Suprapubic skin (tissue), 4 donors: ENCODE measurements at regions not wholly inside any gene's neighbourhood (a gene's known extent, or its start where the extent isn't known, plus 50 kb on each side); places are given as distances from the start of the nearest gene placed in this dataset.
"Not testable (repeated sequence)": the region's sequence is repeated elsewhere in the genome, so short reads cannot be mapped to it uniquely, and the experiment has no call there.

ENCODE experiments used
- DNase-seq, 2 donors: peaks; one replicate each; pipeline ENCODE4 v3.0.0-alpha.2; 2019; ENCODE audit warnings: low spot score in 2 of 2
- H3K27ac ChIP-seq: fragments of 200-600 bp; sonication (generic); one replicate; pipeline ENCODE4 v1.5.1; 2019
- H3K27me3 ChIP-seq: fragments of 200-600 bp; sonication (generic); one replicate; pipeline ENCODE4 v1.5.1; 2019
- H3K36me3 ChIP-seq: fragments of 200-600 bp; sonication (generic); one replicate; pipeline ENCODE4 v1.5.1; 2019
- H3K4me1 ChIP-seq: fragments of 200-600 bp; sonication (generic); one replicate; pipeline ENCODE4 v1.5.1; 2019
- H3K4me3 ChIP-seq: fragments of 200-600 bp; sonication (generic); one replicate; pipeline ENCODE4 v1.5.1; 2019; ENCODE audit warnings: mild to moderate bottlenecking
- H3K9me3 ChIP-seq: fragments of 200-600 bp; sonication (generic); one replicate; pipeline ENCODE4 v1.5.1; 2019
- EP300 ChIP-seq: sonication (generic); formaldehyde crosslinking; IDR thresholded peaks from one replicate; pipeline ENCODE4 v1.6.1; 2017; ENCODE audit warnings: antibody characterized with exemption
- POLR2A ChIP-seq, 2 donors: fragments of 450-650 bp; IDR thresholded peaks; one replicate each; pipeline ENCODE4 v1.6.1; 2017; ENCODE audit warnings: antibody characterized with exemption in 2 of 2, mild to moderate bottlenecking in 2 of 2, moderate library complexity in 2 of 2
- POLR2AphosphoS5 ChIP-seq, 3 donors: sonication (generic); formaldehyde crosslinking; IDR thresholded peaks; one replicate each; pipeline ENCODE4 v1.6.1; 2017; ENCODE audit warnings: antibody characterized with exemption in 3 of 3
- WGBS: methylation state at CpG from one replicate; pipeline ENCODE4 v1.1.5; 2018; 5-methylcytosine and 5-hydroxymethylcytosine counted together
- TF ChIP-seq, protein P1 (sequence below), 2 donors: fragments of 200-600 bp in 1 of 2; fragments of 450-650 bp in 1 of 2; sonication (generic) in 1 of 2; IDR thresholded peaks; one replicate each; pipeline ENCODE4 v1.5.1; 2016 to 2019; ENCODE audit warnings: antibody characterized with exemption in 2 of 2, mild to moderate bottlenecking in 1 of 2, moderate library complexity in 1 of 2

DNA sequence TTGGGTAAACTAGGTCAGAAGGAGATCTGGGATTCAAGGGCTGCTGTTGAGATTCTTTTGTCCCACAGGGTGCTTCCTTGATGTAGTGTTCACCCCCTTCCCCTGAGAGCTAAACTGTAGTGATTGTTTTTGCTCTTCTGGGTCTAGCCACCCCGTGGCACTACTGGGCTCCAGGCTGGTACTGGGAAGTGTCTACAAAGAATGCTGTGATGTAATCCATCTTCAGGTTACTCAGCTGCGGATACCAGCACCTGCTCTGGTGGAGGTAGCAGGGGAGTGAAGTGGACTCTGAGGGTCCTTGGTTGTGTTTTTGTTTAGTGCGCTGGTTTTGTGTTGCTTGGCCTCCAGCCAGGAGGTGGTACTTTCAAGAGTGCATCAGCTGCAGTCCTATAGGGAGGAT lies 365.5 kb downstream of the ZNF674 start:
- Histone ChIP-seq H3K4me3 (no peak overlapping the region), H3K4me1 (no peaks in the 10 kb centered on the region), H3K27me3 (no peaks in the 10 kb centered on the region), H3K9me3 (no peaks in the 10 kb centered on the region), H3K27ac (no peak overlapping the region), H3K36me3 (no peaks in the 10 kb centered on the region)
- no peak for DNase-seq
- no peak for TF ChIP-seq POLR2AphosphoS5 (IDR thresholded peaks at IDR 0.05)
- TF ChIP-seq, protein P1, sequence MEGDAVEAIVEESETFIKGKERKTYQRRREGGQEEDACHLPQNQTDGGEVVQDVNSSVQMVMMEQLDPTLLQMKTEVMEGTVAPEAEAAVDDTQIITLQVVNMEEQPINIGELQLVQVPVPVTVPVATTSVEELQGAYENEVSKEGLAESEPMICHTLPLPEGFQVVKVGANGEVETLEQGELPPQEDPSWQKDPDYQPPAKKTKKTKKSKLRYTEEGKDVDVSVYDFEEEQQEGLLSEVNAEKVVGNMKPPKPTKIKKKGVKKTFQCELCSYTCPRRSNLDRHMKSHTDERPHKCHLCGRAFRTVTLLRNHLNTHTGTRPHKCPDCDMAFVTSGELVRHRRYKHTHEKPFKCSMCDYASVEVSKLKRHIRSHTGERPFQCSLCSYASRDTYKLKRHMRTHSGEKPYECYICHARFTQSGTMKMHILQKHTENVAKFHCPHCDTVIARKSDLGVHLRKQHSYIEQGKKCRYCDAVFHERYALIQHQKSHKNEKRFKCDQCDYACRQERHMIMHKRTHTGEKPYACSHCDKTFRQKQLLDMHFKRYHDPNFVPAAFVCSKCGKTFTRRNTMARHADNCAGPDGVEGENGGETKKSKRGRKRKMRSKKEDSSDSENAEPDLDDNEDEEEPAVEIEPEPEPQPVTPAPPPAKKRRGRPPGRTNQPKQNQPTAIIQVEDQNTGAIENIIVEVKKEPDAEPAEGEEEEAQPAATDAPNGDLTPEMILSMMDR (IDR thresholded peaks at IDR 0.05), result no peak
- TF ChIP-seq POLR2A (IDR thresholded peaks at IDR 0.05), result no peak
- no peak for TF ChIP-seq EP300
- 64% methylated on average over 3 of the region's 3 CpGs for WGBS

DNA sequence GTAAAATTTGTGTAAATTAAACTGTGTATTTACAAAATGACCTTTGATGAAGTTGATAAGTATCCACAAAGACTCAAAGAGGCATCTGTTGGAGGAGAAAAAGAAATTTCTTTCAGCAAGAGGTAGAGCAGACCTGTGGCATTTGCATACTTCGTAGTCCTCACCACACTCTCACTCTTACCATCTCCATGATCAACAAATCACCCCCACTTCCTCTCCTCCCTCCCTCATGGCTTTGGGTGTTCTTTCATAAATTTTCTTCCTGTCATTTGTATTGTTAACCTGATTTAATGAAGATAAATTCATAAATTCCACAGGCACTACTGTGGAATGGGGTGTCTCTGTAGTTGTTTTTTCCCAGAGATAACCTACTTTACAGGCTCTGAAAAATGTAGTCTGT lies 366.5 kb downstream of the ZNF674 start:
- TF ChIP-seq, protein P1 (IDR thresholded peaks at IDR 0.05), result no peak
- TF ChIP-seq POLR2A (IDR thresholded peaks at IDR 0.05) (no peak), POLR2AphosphoS5 (IDR thresholded peaks at IDR 0.05) (no peak), EP300 (no peak)
- H3K27ac ChIP-seq, result no peak overlapping the region
- no peaks in the 10 kb centered on the region for H3K4me1 ChIP-seq
- no peaks in the 10 kb centered on the region for H3K36me3 ChIP-seq
- H3K9me3 ChIP-seq, result no peaks in the 10 kb centered on the region
- DNase-seq, result no peak
- H3K4me3 ChIP-seq, result no peak overlapping the region
- no peaks in the 10 kb centered on the region for H3K27me3 ChIP-seq
- WGBS, result 62% methylated on average over 1 of the region's 1 CpG

DNA sequence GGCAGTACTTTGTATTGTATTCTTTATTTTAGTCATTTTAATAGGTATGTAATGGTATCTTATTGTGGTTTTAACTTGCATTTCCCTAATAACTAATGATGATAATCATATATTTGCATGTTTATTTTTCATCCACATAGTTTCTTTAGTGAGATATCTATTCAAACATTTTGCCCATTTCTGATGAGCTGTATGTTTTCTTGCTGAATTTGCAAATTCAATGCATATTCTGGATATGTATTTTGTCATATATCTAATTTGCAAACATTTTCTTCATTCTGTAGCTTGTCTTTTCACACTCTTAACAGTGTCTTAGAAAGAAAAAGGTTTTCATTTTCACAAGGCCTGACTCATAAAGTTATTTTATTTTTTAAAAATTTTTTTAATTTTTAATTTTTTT lies 372.1 kb downstream of the ZNF674 start:
- no peak overlapping the region for H3K4me3 ChIP-seq
- H3K27ac ChIP-seq, result no peak overlapping the region
- no peaks in the 10 kb centered on the region for H3K9me3 ChIP-seq
- DNase-seq, result no peak
- H3K27me3 ChIP-seq, result no peaks in the 10 kb centered on the region
- TF ChIP-seq, protein P1 (IDR thresholded peaks at IDR 0.05), result no peak
- no peaks in the 10 kb centered on the region for H3K4me1 ChIP-seq
- no peaks in the 10 kb centered on the region for H3K36me3 ChIP-seq

DNA sequence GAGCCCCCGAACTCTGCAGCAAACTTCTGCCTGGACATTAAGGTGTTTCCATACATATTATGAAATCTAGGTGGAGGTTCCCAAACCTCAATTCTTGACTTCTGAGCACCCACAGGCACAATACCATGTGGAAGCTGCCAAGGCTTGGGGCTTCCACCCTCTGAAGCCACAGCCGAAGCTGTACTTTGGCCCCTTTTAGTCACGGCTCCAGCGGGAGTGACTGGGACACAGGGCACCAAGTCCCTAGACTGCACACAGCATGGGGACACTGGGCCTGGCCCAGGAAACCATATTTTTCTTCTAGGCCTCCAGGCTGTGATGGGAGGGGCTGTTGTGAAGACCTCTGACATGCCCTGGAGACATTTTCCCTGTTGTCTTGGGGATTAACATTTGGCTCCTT lies 373.8 kb downstream of the ZNF674 start:
- not testable (repeated sequence) for H3K27ac ChIP-seq, H3K27me3 ChIP-seq, H3K4me1 ChIP-seq, H3K4me3 ChIP-seq, H3K9me3 ChIP-seq, DNase-seq, H3K36me3 ChIP-seq
- 96% methylated on average over 3 of the region's 4 CpGs for WGBS

DNA sequence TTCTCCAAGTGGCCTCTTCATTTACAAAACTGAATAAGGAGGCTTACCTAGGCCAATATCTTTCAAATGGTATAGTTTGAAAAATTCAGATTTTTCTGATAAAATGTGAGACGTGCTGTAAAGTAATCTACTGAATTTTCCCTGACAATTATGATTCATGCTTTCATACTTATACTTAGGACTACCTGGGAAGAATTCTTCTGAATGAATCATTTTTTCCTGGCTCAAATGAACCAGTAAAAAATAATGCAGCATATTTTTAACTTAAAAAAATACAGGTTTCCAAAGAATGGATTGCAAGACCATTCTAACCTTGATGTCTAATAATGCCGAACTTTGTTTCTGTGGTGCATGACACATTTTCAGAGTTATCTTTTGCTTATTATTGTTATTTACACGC lies 375.4 kb downstream of the ZNF674 start:
- WGBS, result 60% methylated on average over 3 of the region's 3 CpGs
- H3K36me3 ChIP-seq, result no peaks in the 10 kb centered on the region
- no peak for TF ChIP-seq POLR2A (IDR thresholded peaks at IDR 0.05)

DNA sequence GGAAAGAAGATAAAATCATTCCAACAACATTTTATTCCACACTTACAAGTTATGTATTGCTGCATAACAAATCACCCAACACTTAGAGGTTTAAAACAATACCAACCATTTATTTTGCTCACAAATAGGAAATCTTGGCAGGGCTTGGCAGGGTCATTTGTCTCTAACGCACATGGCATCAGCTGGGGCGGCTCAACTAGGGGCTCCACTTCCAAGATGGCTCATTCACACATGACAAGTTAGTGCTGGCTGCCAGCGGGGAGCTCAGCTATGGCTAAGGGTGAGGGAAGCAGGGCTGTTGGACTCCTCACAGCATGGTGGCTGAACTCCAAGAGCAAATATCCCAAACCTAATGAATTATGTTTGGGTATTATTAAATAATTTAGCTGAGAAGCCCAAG lies 377.0 kb downstream of the ZNF674 start:
- Histone ChIP-seq H3K9me3 (no peaks in the 10 kb centered on the region), H3K27ac (no peak overlapping the region), H3K36me3 (no peaks in the 10 kb centered on the region), H3K4me3 (no peak overlapping the region), H3K4me1 (no peaks in the 10 kb centered on the region), H3K27me3 (no peaks in the 10 kb centered on the region)
- no peak for TF ChIP-seq POLR2AphosphoS5 (IDR thresholded peaks at IDR 0.05)
- no peak for TF ChIP-seq EP300
- TF ChIP-seq, protein P1 (IDR thresholded peaks at IDR 0.05), result no peak
- no peak for TF ChIP-seq POLR2A (IDR thresholded peaks at IDR 0.05)
- no peak for DNase-seq
- WGBS, result 71% methylated on average over 3 of the region's 3 CpGs

More for the DNA sequence above, 375.4 kb downstream of the ZNF674 start:
- H3K9me3 ChIP-seq, result no peaks in the 10 kb centered on the region
- no peak overlapping the region for H3K4me3 ChIP-seq
- no peak for DNase-seq
- no peak overlapping the region for H3K27ac ChIP-seq
- H3K4me1 ChIP-seq, result no peaks in the 10 kb centered on the region
- H3K27me3 ChIP-seq, result no peaks in the 10 kb centered on the region
